Upper lobe of left lung (tissue), 4 donors: ENCODE measurements at regions not wholly inside any gene's neighbourhood (a gene's known extent, or its start where the extent isn't known, plus 50 kb on each side); places are given as distances from the start of the nearest gene placed in this dataset.

Experiments used
- CTCF ChIP-seq, 6 experiments: fragments of 450-650 bp in 4 of 6; fragments of 200-600 bp in 2 of 6; sonication (generic) in 2 of 6; IDR thresholded peaks; one replicate each; pipeline ENCODE4 v1.5.1; 2016 to 2019; ENCODE audit warnings: antibody characterized with exemption in 6 of 6
- EP300 ChIP-seq, 4 donors: sonication (generic); formaldehyde crosslinking; IDR thresholded peaks; one replicate each; pipeline ENCODE4 v1.5.1; 2017; ENCODE audit warnings: antibody characterized with exemption in 4 of 4, control low read depth in 2 of 4
- POLR2A ChIP-seq, 4 donors: fragments of 450-650 bp; IDR thresholded peaks; one replicate each; pipeline ENCODE4 v1.5.1; 2016 to 2017; ENCODE audit warnings: antibody characterized with exemption in 4 of 4, mild to moderate bottlenecking in 2 of 4
- POLR2AphosphoS5 ChIP-seq, 2 donors: sonication (generic); formaldehyde crosslinking; IDR thresholded peaks; one replicate each; pipeline ENCODE4 v1.5.1; 2017; ENCODE audit warnings: antibody characterized with exemption in 2 of 2

GRCh38 chr6:105510746-105511145 is 107.9 kb upstream of the PREP start:
- no peak for TF ChIP-seq CTCF (IDR thresholded peaks at IDR 0.05)
- TF ChIP-seq POLR2A (IDR thresholded peaks at IDR 0.05): no peak
- no peak for TF ChIP-seq EP300 (IDR thresholded peaks at IDR 0.05)
- TF ChIP-seq POLR2AphosphoS5 (IDR thresholded peaks at IDR 0.05): no peak
